Keratinocyte (primary cell): ENCODE measurements at regions not wholly inside any gene's neighbourhood (a gene's known extent, or its start where the extent isn't known, plus 50 kb on each side); places are given as distances from the start of the nearest gene placed in this dataset.
A peak's percentile ranks its signal among the peaks of the same experiment; 100 is the strongest.

Experiments used
- DNase-seq: peaks from one replicate; pipeline ENCODE4 v3.0.0-alpha.2; 2011; ENCODE audit warnings: low read depth, missing footprints, low spot score
- FAIRE-seq: peaks from 2 replicates; lab custom pipeline; 2011; peaks lifted over from hg19 to GRCh38; lab: Jason Lieb, UNC
- H2AFZ ChIP-seq: 2 replicates; pipeline ENCODE4 v1.6.0; 2012; ENCODE audit warnings: low read length, control low read depth, inconsistent platforms; ENCODE audit not compliant: control insufficient read depth
- H3K27ac ChIP-seq: 2 replicates; pipeline ENCODE4 v1.5.1; 2011; ENCODE audit warnings: low read length; ENCODE audit not compliant: control insufficient read depth, insufficient read depth
- H3K27me3 ChIP-seq: 3 replicates; pipeline ENCODE4 v1.6.0; 2011; ENCODE audit warnings: low read length; ENCODE audit not compliant: control insufficient read depth, insufficient read depth; ENCODE audit errors: extremely low read depth
- H3K36me3 ChIP-seq, 2 experiments: 2 replicates in 1 of 2; 3 replicates in 1 of 2; pipeline ENCODE4 v1.5.1; 2011; ENCODE audit warnings: low read length in 2 of 2, mild to moderate bottlenecking in 1 of 2; ENCODE audit not compliant: control insufficient read depth in 2 of 2, insufficient read depth in 2 of 2; ENCODE audit errors: extremely low read depth in 1 of 2
- H3K4me1 ChIP-seq: 3 replicates; pipeline ENCODE4 v1.5.1; 2011; ENCODE audit warnings: low read length; ENCODE audit not compliant: control insufficient read depth, insufficient read depth; ENCODE audit errors: extremely low read depth
- H3K4me2 ChIP-seq: 3 replicates; pipeline ENCODE4 v1.6.0; 2011; ENCODE audit warnings: low read depth, low read length; ENCODE audit not compliant: control insufficient read depth, insufficient read depth; ENCODE audit errors: extremely low read depth
- H3K4me3 ChIP-seq, 3 experiments: fragments of 200-600 bp in 1 of 3; sonication (generic) in 1 of 3; 2 replicates in 2 of 3; 3 replicates in 1 of 3; pipeline ENCODE4 v1.5.1; 2011 to 2016; ENCODE audit warnings: low read length in 3 of 3, mild to moderate bottlenecking in 3 of 3, control low read depth in 2 of 3, inconsistent platforms in 1 of 3, low read depth in 1 of 3, mixed read lengths in 1 of 3, mixed run types in 1 of 3, moderate library complexity in 1 of 3; ENCODE audit not compliant: control insufficient read depth in 2 of 3, insufficient read depth in 2 of 3; ENCODE audit errors: extremely low read depth in 1 of 3
- H3K79me2 ChIP-seq: 2 replicates; pipeline ENCODE4 v1.6.0; 2012; ENCODE audit warnings: low read length; ENCODE audit not compliant: control insufficient read depth, insufficient read depth
- H3K9ac ChIP-seq: 3 replicates; pipeline ENCODE4 v1.6.0; 2011; ENCODE audit warnings: low read length; ENCODE audit not compliant: control insufficient read depth, insufficient read depth; ENCODE audit errors: extremely low read depth
- H3K9me1 ChIP-seq: 3 replicates; pipeline ENCODE4 v1.6.0; 2011; ENCODE audit warnings: low read length; ENCODE audit not compliant: control insufficient read depth, insufficient read depth; ENCODE audit errors: extremely low read depth
- H3K9me3 ChIP-seq: 2 replicates; pipeline ENCODE4 v1.5.1; 2012; ENCODE audit warnings: low read depth, low read length; ENCODE audit not compliant: control insufficient read depth
- H4K20me1 ChIP-seq: 3 replicates; pipeline ENCODE4 v1.6.0; 2011; ENCODE audit warnings: low read length; ENCODE audit not compliant: control insufficient read depth, insufficient read depth; ENCODE audit errors: extremely low read depth
- EZH2 ChIP-seq: IDR thresholded peaks from one replicate; pipeline ENCODE4 v1.6.1; 2012; ENCODE audit warnings: inconsistent platforms, mild to moderate bottlenecking, low read length, moderate library complexity
- dilution Hi-C: fragments of 300-500 bp; cut with MboI; formaldehyde crosslinking; loops from one replicate; pipeline ENCODE4 v1.7.0; 2020; ENCODE audit warnings: low sequenced_read_pairs; ENCODE audit not compliant: extremely low pct_ligation_motif_present
- TF ChIP-seq, protein P1 (sequence below), 3 experiments: IDR thresholded peaks in 1 of 3; conservative IDR thresholded peaks in 1 of 3; optimal IDR thresholded peaks in 1 of 3; 2 replicates in 2 of 3; 3 replicates in 1 of 3; pipeline versions ENCODE3 to v1.5.1; 2011; ENCODE audit warnings: low read length in 3 of 3, mild to moderate bottlenecking in 3 of 3, moderate library complexity in 2 of 3, control low read depth in 1 of 3, inconsistent platforms in 1 of 3; ENCODE audit not compliant: insufficient read depth in 2 of 3; ENCODE audit errors: extremely low read depth in 1 of 3

- dilution Hi-C loops: no loop called here
- no peaks in the 10 kb centered on the region for H3K79me2 ChIP-seq
- H4K20me1 ChIP-seq: no peaks in the 10 kb centered on the region
- DNase-seq (no peak), FAIRE-seq (no peak)
- H3K4me1 ChIP-seq: peaks cover 4% of the 10 kb centered on the region
- no peaks in the 10 kb centered on the region for H3K27me3 ChIP-seq
- H3K27ac ChIP-seq: no peak overlapping the region
- no peak overlapping the region for H3K4me3 ChIP-seq
- peak overlapping the region; percentile 35 for H2AFZ ChIP-seq
- H3K4me2 ChIP-seq: peak overlapping the region; percentile 50
- H3K36me3 ChIP-seq: no peaks in the 10 kb centered on the region
- H3K9me3 ChIP-seq: no peaks in the 10 kb centered on the region
- TF ChIP-seq, protein P1, sequence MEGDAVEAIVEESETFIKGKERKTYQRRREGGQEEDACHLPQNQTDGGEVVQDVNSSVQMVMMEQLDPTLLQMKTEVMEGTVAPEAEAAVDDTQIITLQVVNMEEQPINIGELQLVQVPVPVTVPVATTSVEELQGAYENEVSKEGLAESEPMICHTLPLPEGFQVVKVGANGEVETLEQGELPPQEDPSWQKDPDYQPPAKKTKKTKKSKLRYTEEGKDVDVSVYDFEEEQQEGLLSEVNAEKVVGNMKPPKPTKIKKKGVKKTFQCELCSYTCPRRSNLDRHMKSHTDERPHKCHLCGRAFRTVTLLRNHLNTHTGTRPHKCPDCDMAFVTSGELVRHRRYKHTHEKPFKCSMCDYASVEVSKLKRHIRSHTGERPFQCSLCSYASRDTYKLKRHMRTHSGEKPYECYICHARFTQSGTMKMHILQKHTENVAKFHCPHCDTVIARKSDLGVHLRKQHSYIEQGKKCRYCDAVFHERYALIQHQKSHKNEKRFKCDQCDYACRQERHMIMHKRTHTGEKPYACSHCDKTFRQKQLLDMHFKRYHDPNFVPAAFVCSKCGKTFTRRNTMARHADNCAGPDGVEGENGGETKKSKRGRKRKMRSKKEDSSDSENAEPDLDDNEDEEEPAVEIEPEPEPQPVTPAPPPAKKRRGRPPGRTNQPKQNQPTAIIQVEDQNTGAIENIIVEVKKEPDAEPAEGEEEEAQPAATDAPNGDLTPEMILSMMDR (optimal IDR thresholded peaks at IDR 0.05 in 1 of 3, IDR thresholded peaks at IDR 0.05 in 1 of 3, conservative IDR thresholded peaks at IDR 0.05 in 1 of 3; ENCODE audit: extremely low read depth in 1 of 3, insufficient read depth in 2 of 3, low read length in 3 of 3): no peak
- no peak for TF ChIP-seq EZH2
- H3K9ac ChIP-seq: no peak overlapping the region
- no peaks in the 10 kb centered on the region for H3K9me1 ChIP-seq
Measured at GRCh38 chr6:9257215-9257614, 821.9 kb upstream of the SLC35B3 start.

DNA sequence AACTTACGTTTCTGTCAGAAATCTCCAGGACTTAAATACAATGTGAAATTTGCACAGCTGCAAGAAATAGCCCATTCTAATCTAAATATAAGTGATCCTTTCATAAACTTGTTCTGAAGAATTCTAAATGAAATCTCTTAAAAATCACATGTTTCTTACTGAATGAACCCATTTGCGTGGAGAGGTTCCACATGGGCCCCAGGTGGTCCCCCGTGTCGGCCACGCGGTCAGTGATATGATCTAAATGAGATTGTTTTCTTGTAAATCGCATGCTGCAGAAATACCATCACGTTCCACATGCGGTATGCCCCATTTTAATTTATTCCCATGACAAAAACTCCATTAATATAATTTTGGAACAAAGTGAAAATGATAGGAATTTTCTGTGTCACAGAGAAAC is 818.9 kb upstream of the SLC35B3 start:
- dilution Hi-C loops: no loop called here
- H3K4me1 ChIP-seq: peaks cover 7% of the 10 kb centered on the region
- no peaks in the 10 kb centered on the region for H3K9me1 ChIP-seq
- no peak for FAIRE-seq
- no peak overlapping the region for H3K4me2 ChIP-seq
- no peak overlapping the region for H2AFZ ChIP-seq
- no peaks in the 10 kb centered on the region for H3K9me3 ChIP-seq
- no peaks in the 10 kb centered on the region for H3K36me3 ChIP-seq
- H3K9ac ChIP-seq: no peak overlapping the region
- TF ChIP-seq EZH2: no peak
- TF ChIP-seq, protein P1 (optimal IDR thresholded peaks at IDR 0.05 in 1 of 3, IDR thresholded peaks at IDR 0.05 in 1 of 3, conservative IDR thresholded peaks at IDR 0.05 in 1 of 3; ENCODE audit: extremely low read depth in 1 of 3, insufficient read depth in 2 of 3, low read length in 3 of 3): no peak
- no peaks in the 10 kb centered on the region for H4K20me1 ChIP-seq
- H3K27me3 ChIP-seq: no peaks in the 10 kb centered on the region
- no peak overlapping the region for H3K27ac ChIP-seq
- H3K79me2 ChIP-seq: no peaks in the 10 kb centered on the region
- no peak overlapping the region for H3K4me3 ChIP-seq
- DNase-seq: no peak
